Panc1 (cell line): ENCODE measurements at regions not wholly inside any gene's neighbourhood (a gene's known extent, or its start where the extent isn't known, plus 50 kb on each side); places are given as distances from the start of the nearest gene placed in this dataset.

Experiments used
- ATAC-seq: fragments of 200-7000 bp; cut with Tn5 transposase; 2 replicates; pipeline ENCODE4 v1.9.1; 2020; ENCODE audit warnings: mild to moderate bottlenecking, moderate library complexity
- BruUV-seq: library from RNA; stranded (reverse); fragments of 400-500 nt; replicated peaks from 2 replicates; lab custom pipeline; 2021; lab: Mats Ljungman, UMichigan
- CTCF ChIA-PET: fragments of 300-600 bp; sonication (Branson Sonifier 250); formaldehyde crosslinking; loops from one replicate; lab custom pipeline; 2022; ENCODE audit warnings: antibody characterized with exemption; lab: Charles Lee
- POLR2A ChIA-PET: fragments of 300-600 bp; sonication (Branson Sonifier 250); formaldehyde crosslinking; loops from one replicate; lab custom pipeline; 2022; ENCODE audit warnings: antibody characterized with exemption; lab: Charles Lee
- DNase-seq: peaks from one replicate; pipeline ENCODE4 v3.0.0-alpha.2; 2010; ENCODE audit warnings: low read depth, low spot score
- H3K27ac ChIP-seq: 2 replicates; pipeline ENCODE4 v1.5.1; 2011; ENCODE audit warnings: mild to moderate bottlenecking, low read length, inconsistent platforms
- H3K27me3 ChIP-seq: fragments of 200-500 bp; sonication (Bioruptor generic); 2 replicates; pipeline ENCODE4 v1.6.0; 2014; ENCODE audit warnings: low read length, inconsistent platforms; ENCODE audit not compliant: control insufficient read depth, insufficient read depth
- H3K36me3 ChIP-seq: fragments of 200-500 bp; sonication (Bioruptor generic); 2 replicates; pipeline ENCODE4 v1.5.1; 2014; ENCODE audit warnings: inconsistent platforms, mild to moderate bottlenecking, low read length, moderate library complexity; ENCODE audit not compliant: control insufficient read depth, insufficient read depth
- H3K4me1 ChIP-seq: 2 replicates; pipeline ENCODE4 v1.5.1; 2011; ENCODE audit warnings: inconsistent platforms, mild to moderate bottlenecking, low read length, moderate library complexity; ENCODE audit not compliant: control insufficient read depth, insufficient read depth
- H3K4me3 ChIP-seq, 2 experiments: 2 replicates each; pipeline ENCODE4 v1.5.1; 2011 to 2012; ENCODE audit warnings: low read depth in 2 of 2, low read length in 2 of 2, mild to moderate bottlenecking in 2 of 2, inconsistent platforms in 1 of 2, moderate library complexity in 1 of 2
- H3K9me3 ChIP-seq: fragments of 200-500 bp; sonication (Bioruptor generic); 2 replicates; pipeline ENCODE4 v1.5.1; 2014; ENCODE audit warnings: low read depth, mild to moderate bottlenecking, inconsistent platforms, low read length, moderate library complexity; ENCODE audit not compliant: control insufficient read depth, insufficient read depth
- POLR2AphosphoS5 ChIP-seq: IDR thresholded peaks from 2 replicates; pipeline ENCODE4 v1.6.1; 2012; ENCODE audit warnings: mild to moderate bottlenecking, low read depth, low read length, moderate library complexity
- REST ChIP-seq, 2 experiments: IDR thresholded peaks; 2 replicates each; pipeline ENCODE4 v1.6.1; 2011 to 2012; ENCODE audit warnings: low read depth in 2 of 2, control low read depth in 1 of 2, low read length in 1 of 2, mild to moderate bottlenecking in 1 of 2, moderate library complexity in 1 of 2; ENCODE audit not compliant: insufficient read depth in 1 of 2
- SIN3A ChIP-seq: IDR thresholded peaks from 2 replicates; pipeline ENCODE4 v1.6.1; 2012; ENCODE audit warnings: low read depth, mild to moderate bottlenecking, low read length, moderate library complexity, borderline replicate concordance; ENCODE audit not compliant: insufficient read depth
- TCF7L2 ChIP-seq: IDR thresholded peaks from 2 replicates; pipeline ENCODE4 v1.6.1; 2011; ENCODE audit warnings: mild to moderate bottlenecking, low read depth, low read length, inconsistent platforms
- in situ Hi-C: cut with HindIII; loops from 2 replicates; pipeline ENCODE4 v1.10.0; 2016; ENCODE audit warnings: low sequenced_read_pairs, low pct_unique_long_range_greater_than_20kb
- intact Hi-C: fragments of 100-400 bp; cut with micrococcal nuclease; formaldehyde crosslinking; loops from one replicate; pipeline ENCODE4 v1.10.0; 2022; ENCODE audit not compliant: unreplicated experiment
- TF ChIP-seq, protein P1 (sequence below): fragments of 450-650 bp; IDR thresholded peaks from 2 replicates; pipeline ENCODE4 v1.5.1; 2017; ENCODE audit warnings: mild to moderate bottlenecking

DNA sequence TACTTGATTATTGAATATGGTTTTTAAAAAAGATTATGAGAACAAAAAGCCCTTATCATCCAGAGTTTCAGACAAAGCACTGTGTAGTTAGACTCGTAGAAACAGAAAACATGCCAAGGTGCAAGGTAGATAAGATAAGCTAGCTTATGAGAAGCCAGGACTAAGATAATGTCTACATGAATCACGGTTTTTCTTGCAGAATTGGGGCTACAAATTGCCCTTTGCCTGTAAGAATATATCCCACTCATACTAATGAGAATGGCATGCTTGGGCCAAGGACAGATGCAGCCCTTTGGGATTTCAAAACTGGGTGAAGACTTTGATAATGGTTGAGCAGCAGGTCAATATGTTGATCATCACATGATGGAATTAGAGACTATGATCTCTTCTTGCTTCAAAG, 165.3 kb upstream of the PREP start:
- in situ Hi-C loops, result no loop called here
- Histone ChIP-seq H3K27ac (no peak overlapping the region; the same call in 1 of the 2 replicates), H3K4me3 (no peak overlapping the region), H3K27me3 (no peaks in the 10 kb centered on the region), H3K4me1 (no peaks in the 10 kb centered on the region), H3K9me3 (no peaks in the 10 kb centered on the region), H3K36me3 (no peaks in the 10 kb centered on the region)
- DNase-seq, result no peak
- TF ChIP-seq, protein P1, sequence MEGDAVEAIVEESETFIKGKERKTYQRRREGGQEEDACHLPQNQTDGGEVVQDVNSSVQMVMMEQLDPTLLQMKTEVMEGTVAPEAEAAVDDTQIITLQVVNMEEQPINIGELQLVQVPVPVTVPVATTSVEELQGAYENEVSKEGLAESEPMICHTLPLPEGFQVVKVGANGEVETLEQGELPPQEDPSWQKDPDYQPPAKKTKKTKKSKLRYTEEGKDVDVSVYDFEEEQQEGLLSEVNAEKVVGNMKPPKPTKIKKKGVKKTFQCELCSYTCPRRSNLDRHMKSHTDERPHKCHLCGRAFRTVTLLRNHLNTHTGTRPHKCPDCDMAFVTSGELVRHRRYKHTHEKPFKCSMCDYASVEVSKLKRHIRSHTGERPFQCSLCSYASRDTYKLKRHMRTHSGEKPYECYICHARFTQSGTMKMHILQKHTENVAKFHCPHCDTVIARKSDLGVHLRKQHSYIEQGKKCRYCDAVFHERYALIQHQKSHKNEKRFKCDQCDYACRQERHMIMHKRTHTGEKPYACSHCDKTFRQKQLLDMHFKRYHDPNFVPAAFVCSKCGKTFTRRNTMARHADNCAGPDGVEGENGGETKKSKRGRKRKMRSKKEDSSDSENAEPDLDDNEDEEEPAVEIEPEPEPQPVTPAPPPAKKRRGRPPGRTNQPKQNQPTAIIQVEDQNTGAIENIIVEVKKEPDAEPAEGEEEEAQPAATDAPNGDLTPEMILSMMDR, result no peak
- TF ChIP-seq POLR2AphosphoS5 (no peak), TCF7L2 (no peak), SIN3A (no peak)
- ChIA-PET POLR2A (no interaction called here), CTCF (no interaction called here)
- no TSS peak for BruUV-seq
- ATAC-seq, result no peak
- intact Hi-C loops, result no loop called here

- no peak for ATAC-seq
- DNase-seq, result no peak
- CTCF ChIA-PET, result no interaction called here
- POLR2A ChIA-PET, result no interaction called here
- no peak overlapping the region for H3K27ac ChIP-seq
- H3K36me3 ChIP-seq, result no peaks in the 10 kb centered on the region
- in situ Hi-C loops (no loop called here), intact Hi-C loops (no loop called here)
- no peak overlapping the region for H3K4me3 ChIP-seq
- TF ChIP-seq TCF7L2 (no peak), REST (IDR thresholded peaks at IDR 0.05; ENCODE audit: insufficient read depth in 1 of 2, low read depth in 2 of 2, low read length in 1 of 2) (no peak), SIN3A (no peak), POLR2AphosphoS5 (no peak)
- TF ChIP-seq, protein P1, result no peak
- H3K27me3 ChIP-seq, result no peaks in the 10 kb centered on the region
- no TSS peak for BruUV-seq
- H3K4me1 ChIP-seq, result no peaks in the 10 kb centered on the region
- H3K9me3 ChIP-seq, result no peaks in the 10 kb centered on the region
These were observed 164.3 kb upstream of the PREP start for GRCh38 chr6:105567140-105567539.
